ENCODE measurements at regions not wholly inside any gene's neighbourhood (a gene's known extent, or its start where the extent isn't known, plus 50 kb on each side); places are given as distances from the start of the nearest gene placed in this dataset.
A peak's percentile ranks its signal among the peaks of the same experiment; 100 is the strongest.
"Not testable (repeated sequence)": the region's sequence is repeated elsewhere in the genome, so short reads cannot be mapped to it uniquely, and the experiment has no call there.

GRCh38 chr6:137657351-137657911 lies 163.2 kb upstream of the OLIG3 start:
- DNase-seq = no peak

DNA sequence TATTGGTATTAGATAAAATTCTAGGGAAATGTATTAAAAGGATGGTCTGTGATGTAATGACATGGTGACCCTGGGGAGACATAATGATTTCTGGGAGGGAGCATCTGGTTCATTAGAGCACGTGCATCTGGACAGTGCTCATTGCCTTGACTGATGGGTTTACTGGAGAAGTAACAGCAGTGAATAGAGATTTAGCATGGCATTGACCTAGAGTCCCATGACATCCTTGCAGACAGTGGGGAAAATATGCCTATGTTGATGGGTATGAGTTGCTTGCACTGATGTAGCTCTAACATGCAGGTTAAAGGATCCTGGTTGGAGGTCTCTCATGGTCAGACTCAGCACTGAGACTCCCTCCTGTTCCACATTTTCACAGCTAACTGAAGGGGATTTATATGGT lies 164.1 kb upstream of the OLIG3 start:
- no peak for DNase-seq

DNA sequence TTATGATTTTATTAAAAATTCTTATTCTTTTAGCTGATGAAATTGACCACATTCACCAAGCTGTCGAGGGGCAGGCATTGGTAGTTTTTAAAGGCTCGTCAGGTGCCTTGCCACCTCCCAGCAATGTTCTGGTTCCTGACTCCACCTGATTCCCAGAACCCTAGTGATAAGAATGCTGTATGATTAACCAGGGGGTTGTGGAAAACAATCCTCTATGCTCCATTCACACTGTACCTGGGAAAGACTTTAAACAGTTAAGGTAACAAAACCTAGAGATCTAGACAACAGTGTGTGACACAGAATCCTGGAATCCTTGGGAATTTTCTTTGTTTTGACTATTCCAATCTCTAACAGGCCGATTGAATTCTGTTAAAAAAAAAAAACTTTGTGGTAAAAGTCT lies 165.7 kb upstream of the OLIG3 start:
- DNase-seq = no peak

DNA sequence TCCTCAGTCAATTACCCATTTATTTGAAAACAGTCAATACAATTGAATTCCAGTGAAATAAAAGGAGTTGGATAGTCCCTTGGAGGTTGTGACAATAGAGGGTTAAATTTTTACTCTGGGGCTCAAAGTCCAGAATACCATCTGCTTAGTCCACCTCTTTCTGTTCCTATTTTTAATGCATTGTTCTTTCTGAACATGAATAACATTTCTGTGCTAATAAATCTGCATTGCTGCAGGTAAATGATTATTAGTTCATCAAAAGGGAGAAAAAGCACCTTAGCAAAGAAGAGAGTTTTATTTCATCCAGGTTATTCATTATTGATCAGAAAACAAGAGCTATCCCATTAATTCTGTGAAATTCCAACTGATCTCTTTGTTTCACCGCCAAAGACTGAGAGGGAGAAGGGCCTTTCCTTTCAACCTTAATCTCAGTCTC lies 166.1 kb upstream of the OLIG3 start:
- DNase-seq = no peak

GRCh38 chr6:137661601-137662000 lies 167.4 kb upstream of the OLIG3 start:
- DNase-seq = peak; percentile 73

GRCh38 chr6:137664183-137664582 lies 170.0 kb upstream of the OLIG3 start:
- DNase-seq = no peak

- no peak for DNase-seq
These were observed 171.2 kb upstream of the OLIG3 start for GRCh38 chr6:137665342-137665934.

- no peak for DNase-seq
These were observed 172.1 kb upstream of the OLIG3 start for GRCh38 chr6:137666202-137666774.

DNA sequence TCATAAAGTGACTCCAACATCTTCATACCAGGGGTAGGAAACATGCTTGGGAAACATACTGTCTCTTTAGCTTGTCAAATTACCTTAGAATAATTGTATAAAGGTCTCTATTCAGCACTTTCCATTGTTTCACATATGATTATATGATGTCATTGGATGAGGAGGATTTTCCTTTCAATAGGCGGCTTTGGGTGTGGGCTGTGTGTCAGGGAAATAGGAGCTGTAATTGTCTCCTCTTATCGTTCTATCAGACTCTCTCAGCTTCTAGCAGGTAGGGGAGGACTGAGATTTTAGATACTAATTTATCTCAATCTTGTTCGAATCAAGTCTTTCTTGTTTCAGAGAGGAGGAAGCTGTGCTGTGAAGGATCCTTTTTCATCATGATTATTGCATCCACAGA lies 179.4 kb upstream of the OLIG3 start:
- DNase-seq = no peak

GRCh38 chr6:137676888-137677287 lies 182.7 kb upstream of the OLIG3 start:
- no peak for DNase-seq

DNA sequence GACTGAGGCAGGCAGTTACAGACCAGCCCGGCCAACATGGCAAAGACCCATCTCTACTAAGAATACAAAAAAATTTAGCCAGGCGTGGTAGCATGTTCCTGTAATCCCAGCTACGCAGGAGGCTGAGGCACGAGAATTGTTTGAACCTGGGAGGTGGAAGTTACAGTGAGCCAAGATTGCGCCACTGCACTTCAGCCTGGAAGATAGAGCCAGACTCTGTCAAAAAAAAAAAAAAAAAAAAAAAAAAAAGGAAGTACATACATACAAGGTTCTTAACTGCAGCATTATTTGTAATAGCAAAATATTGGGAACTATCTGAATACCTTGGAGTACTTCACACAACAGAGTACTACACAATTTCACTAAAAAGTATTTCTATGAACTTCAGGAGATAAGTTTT lies 183.5 kb upstream of the OLIG3 start:
- no peak for DNase-seq

GRCh38 chr6:137678451-137678850 lies 184.3 kb upstream of the OLIG3 start:
- no peak for DNase-seq

DNA sequence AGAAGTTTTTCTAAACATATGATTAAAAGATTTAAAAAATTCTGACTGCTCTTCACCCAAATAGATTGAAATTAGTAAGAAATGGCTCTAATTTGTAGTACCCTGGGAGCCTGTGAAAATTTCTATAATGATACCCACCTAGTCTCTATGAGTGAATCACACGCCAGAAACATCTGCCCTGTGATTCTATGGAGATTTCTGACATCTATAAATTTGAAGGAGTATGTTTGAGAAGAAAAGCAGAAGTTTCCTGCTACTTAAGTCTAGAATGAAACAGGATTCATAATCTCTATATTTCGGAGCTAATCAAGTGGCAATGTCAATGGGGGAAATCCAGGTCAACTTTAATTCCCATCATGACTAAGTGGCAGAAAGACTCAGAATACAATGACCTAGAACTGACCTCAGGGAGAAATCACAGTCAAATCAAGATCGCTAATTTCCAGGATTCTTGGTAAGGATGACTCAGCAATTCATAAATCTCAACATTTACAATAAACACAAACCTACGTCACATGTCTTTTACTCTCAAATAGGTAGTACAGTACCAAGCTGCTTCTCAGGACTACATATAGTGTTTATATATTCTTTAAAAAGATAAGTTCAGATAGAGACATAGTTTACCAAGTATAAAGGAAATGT lies 186.2 kb upstream of the TNFAIP3 start:
- DNase-seq = no peak

DNA sequence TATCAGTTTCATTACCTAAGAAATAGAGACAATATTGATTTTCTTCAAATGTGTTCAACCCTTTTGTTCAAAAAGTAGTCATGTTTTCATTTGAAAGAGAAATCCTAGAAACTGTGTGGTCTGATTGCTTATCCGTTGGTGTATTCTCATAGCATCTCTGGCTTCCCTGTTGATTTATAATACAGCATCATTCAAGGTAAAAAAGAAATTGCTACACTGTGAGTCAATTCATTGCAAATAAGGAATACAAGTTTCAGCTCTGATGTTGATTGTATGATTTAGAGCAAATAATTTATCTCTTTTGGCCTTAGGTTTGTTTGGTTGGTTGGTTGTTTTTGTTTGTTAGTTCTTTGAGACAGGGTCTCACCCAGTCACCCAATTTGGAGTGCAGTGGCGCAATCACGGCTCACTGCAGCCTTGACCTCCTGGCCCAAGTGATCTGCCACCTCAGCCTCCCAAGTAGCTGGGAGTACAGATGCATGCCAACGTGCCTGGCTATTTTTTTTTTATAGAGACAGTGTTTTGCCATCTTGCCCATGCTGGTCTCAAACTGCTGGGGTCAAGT lies 185.5 kb upstream of the TNFAIP3 start:
- DNase-seq = no peak

DNA sequence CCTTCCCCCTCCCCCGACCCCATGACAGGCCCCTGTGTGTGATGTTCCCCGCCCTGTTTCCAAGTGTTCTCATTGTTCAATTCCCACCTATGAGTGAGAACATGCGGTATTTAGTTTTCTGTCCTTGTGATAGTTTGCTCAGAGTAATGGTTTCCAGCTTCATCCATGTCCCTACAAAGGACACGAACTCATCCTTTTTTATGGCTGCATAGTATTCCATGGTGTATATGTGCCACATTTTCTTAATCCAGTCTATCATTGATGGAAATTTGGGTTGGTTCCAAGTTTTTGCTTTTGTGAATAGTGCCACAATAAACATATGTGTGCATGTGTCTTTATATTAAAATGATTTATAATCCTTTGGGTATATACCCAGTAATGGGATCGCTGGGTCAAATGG lies 184.4 kb upstream of the TNFAIP3 start:
- not testable (repeated sequence) for DNase-seq

GRCh38 chr6:137683916-137684315 lies 183.1 kb upstream of the TNFAIP3 start:
- DNase-seq = no peak

DNA sequence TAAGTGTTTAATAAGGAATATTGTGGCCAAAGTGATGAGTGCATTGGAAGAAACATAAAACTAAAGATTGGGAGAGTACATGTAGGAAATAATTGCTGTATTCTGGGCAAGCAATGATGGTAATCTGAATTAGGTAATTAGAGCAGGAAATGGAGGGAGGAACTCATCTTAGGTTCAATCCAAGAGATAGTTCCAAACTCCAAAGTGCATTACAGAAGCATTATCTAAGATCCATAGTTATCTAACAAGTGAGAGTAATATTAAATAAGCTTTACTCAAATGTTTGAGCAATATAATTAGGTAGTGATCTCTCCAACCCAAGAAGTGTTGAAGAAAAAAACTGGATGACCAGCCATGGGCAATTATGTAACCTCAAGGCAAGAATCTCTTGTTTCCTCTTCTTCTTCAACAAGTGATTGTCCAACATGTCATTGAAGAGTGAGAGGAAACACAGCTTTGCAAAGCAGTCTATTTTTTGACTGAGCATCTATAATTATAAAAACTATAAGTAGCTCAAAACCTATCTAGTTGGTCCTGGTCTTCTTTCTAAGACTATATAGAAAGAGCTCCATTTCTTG lies 181.2 kb upstream of the TNFAIP3 start:
- no peak for DNase-seq

DNA sequence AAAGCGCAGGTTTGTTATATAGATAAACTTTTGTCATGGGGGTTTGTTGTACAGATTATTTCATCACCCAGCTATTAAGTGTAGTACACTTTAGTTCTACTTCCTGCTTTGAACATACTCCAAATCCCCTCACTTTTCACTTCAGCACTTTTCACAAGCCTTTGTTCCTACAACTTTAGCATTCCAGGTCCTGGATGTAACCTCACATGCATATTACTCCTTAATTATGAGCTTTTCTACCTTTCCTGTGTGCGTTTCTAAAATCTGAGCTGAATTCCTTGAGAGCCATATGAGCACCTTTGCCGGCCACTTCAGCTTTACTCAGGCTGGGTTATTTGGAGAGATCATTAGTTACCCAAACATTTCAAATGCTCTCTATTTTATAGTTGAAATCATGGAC lies 179.2 kb upstream of the TNFAIP3 start:
- DNase-seq = no peak

- no peak for DNase-seq
These were observed 178.7 kb upstream of the TNFAIP3 start for GRCh38 chr6:137688230-137688971.

GRCh38 chr6:137689377-137689776 lies 177.7 kb upstream of the TNFAIP3 start:
- no peak for DNase-seq

- no peak for DNase-seq
These were observed 177.0 kb upstream of the TNFAIP3 start for GRCh38 chr6:137690034-137690433.

GRCh38 chr6:137690721-137691120 lies 176.3 kb upstream of the TNFAIP3 start:
- DNase-seq = no peak

DNA sequence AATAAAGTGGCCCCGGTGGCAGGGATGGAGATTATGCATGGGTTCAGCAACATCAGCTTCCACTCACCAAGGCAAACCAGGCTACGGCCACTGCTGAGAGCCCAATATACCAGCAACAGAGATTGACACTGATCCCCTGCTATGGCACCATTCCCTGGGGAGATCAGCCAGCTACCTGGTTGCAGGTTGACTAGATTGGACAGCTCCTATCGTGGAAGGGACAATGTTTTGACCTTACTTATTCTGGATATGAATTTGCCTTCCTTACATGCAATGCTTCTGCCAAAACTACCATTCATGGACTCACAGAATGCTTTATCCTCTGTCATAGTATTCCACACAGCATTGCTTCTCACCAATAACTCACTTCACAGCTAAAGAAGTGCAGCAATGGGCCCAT lies 174.8 kb upstream of the TNFAIP3 start:
- DNase-seq = no peak

All from activated CD8-positive, alpha-beta memory T cell treated with anti-CD3 and anti-CD28 coated beads for 24 hours (primary cell).